CD14-positive monocyte (primary cell): ENCODE measurements at regions not wholly inside any gene's neighbourhood (a gene's known extent, or its start where the extent isn't known, plus 50 kb on each side); places are given as distances from the start of the nearest gene placed in this dataset.

Experiments used
- DNase-seq, 3 donors: peaks; one replicate each; pipeline ENCODE4 v3.0.0-alpha.2; 2011 to 2022
- H2AFZ ChIP-seq: 2 replicates; pipeline ENCODE4 v1.6.0; 2012; ENCODE audit warnings: mild to moderate bottlenecking, low read depth, low read length, inconsistent platforms; ENCODE audit not compliant: insufficient read depth, poor library complexity, severe bottlenecking
- H3K27ac ChIP-seq, 2 donors: 1 replicate in 1 of 2; 2 replicates in 1 of 2; pipeline ENCODE4 v1.5.1; 2012 to 2013; ENCODE audit warnings: low read length in 2 of 2, control low read depth in 1 of 2, inconsistent platforms in 1 of 2, low read depth in 1 of 2, mild to moderate bottlenecking in 1 of 2
- H3K27me3 ChIP-seq, 2 donors: one replicate each; pipeline versions ENCODE4 v1.6.0 to v1.6.1; 2011 to 2013; ENCODE audit warnings: low read length in 2 of 2; ENCODE audit not compliant: control insufficient read depth in 2 of 2, insufficient read depth in 2 of 2
- H3K36me3 ChIP-seq, 2 donors: replicated peaks in 1 of 2; 1 replicate in 1 of 2; 2 replicates in 1 of 2; pipeline versions ENCODE4 v1.5.1 to v1.6.1; 2012 to 2013; ENCODE audit warnings: low read length in 2 of 2, control low read depth in 1 of 2, inconsistent platforms in 1 of 2, mild to moderate bottlenecking in 1 of 2; ENCODE audit not compliant: insufficient read depth in 2 of 2, control insufficient read depth in 1 of 2
- H3K4me1 ChIP-seq, 2 donors: 1 replicate in 1 of 2; 2 replicates in 1 of 2; pipeline versions ENCODE4 v1.5.1 to v1.6.1; 2012 to 2013; ENCODE audit warnings: low read length in 2 of 2, control low read depth in 1 of 2, inconsistent platforms in 1 of 2, mild to moderate bottlenecking in 1 of 2, moderate library complexity in 1 of 2; ENCODE audit not compliant: insufficient read depth in 2 of 2, control insufficient read depth in 1 of 2
- H3K4me2 ChIP-seq: replicated peaks from 2 replicates; pipeline ENCODE3; 2012; ENCODE audit warnings: low read length, moderate library complexity, mild to moderate bottlenecking; ENCODE audit not compliant: poor library complexity, severe bottlenecking; ENCODE audit errors: extremely low read depth
- H3K4me3 ChIP-seq, 3 experiments: fragments of 200-600 bp in 1 of 3; sonication (generic) in 1 of 3; replicated peaks in 1 of 3; 1 replicate in 2 of 3; 2 replicates in 1 of 3; pipeline ENCODE4 v1.5.1; 2011 to 2013; ENCODE audit warnings: low read length in 3 of 3, mild to moderate bottlenecking in 3 of 3, control low read depth in 2 of 3, low read depth in 2 of 3, inconsistent platforms in 1 of 3, moderate library complexity in 1 of 3
- H3K79me2 ChIP-seq: 2 replicates; pipeline ENCODE4 v1.6.0; 2012; ENCODE audit warnings: mild to moderate bottlenecking, control low read depth, inconsistent platforms, low read length, moderate library complexity; ENCODE audit not compliant: insufficient read depth
- H3K9ac ChIP-seq: 2 replicates; pipeline ENCODE4 v1.6.0; 2017; ENCODE audit warnings: low read length, mild to moderate bottlenecking; ENCODE audit not compliant: insufficient read depth, poor library complexity, severe bottlenecking
- H3K9me3 ChIP-seq, 2 donors: replicated peaks in 1 of 2; 1 replicate in 1 of 2; 2 replicates in 1 of 2; pipeline versions ENCODE4 v1.5.1 to v1.6.1; 2012 to 2013; ENCODE audit warnings: low read length in 2 of 2, control low read depth in 1 of 2; ENCODE audit not compliant: control insufficient read depth in 1 of 2, insufficient read depth in 1 of 2
- H4K20me1 ChIP-seq: 2 replicates; pipeline ENCODE4 v1.6.0; 2012; ENCODE audit warnings: mild to moderate bottlenecking, low read length, control low read depth, moderate library complexity; ENCODE audit not compliant: insufficient read depth
- H3K27ac Mint-ChIP-seq, 7 donors: one replicate each; pipeline ENCODE4 v1.8.0; 2020; ENCODE audit warnings: mild to moderate bottlenecking in 7 of 7, mixed read lengths in 7 of 7, moderate library complexity in 6 of 7, inconsistent platforms in 2 of 7
- H3K27me3 Mint-ChIP-seq, 3 donors: one replicate each; pipeline ENCODE4 v1.8.0; 2021 to 2022; ENCODE audit warnings: low read depth in 3 of 3, mild to moderate bottlenecking in 3 of 3, mixed read lengths in 3 of 3, moderate library complexity in 3 of 3, inconsistent platforms in 1 of 3
- H3K36me3 Mint-ChIP-seq, 2 donors: one replicate each; pipeline ENCODE4 v1.8.0; 2020; ENCODE audit warnings: mixed read lengths in 2 of 2, inconsistent platforms in 1 of 2, mild to moderate bottlenecking in 1 of 2
- H3K4me1 Mint-ChIP-seq: one replicate; pipeline ENCODE4 v1.8.0; 2020; ENCODE audit warnings: mild to moderate bottlenecking, mixed read lengths
- H3K4me3 Mint-ChIP-seq, 2 donors: one replicate each; pipeline ENCODE4 v1.8.0; 2020; ENCODE audit warnings: mild to moderate bottlenecking in 2 of 2, mixed read lengths in 2 of 2, moderate library complexity in 1 of 2
- H3K9me3 Mint-ChIP-seq, 7 donors: one replicate each; pipeline ENCODE4 v1.8.0; 2020 to 2022; ENCODE audit warnings: mixed read lengths in 7 of 7, mild to moderate bottlenecking in 6 of 7, moderate library complexity in 6 of 7, inconsistent platforms in 2 of 7
- WGBS: methylation state at CpG from one replicate; pipeline ENCODE4 v1.1.5; 2013; ENCODE audit warnings: missing lambda C conversion rate; ENCODE audit not compliant: insufficient coverage; 5-methylcytosine and 5-hydroxymethylcytosine counted together
- intact Hi-C, 2 donors: fragments of 100-400 bp; cut with micrococcal nuclease; formaldehyde crosslinking; loops; one replicate each; pipeline versions ENCODE4 v1.15.0 to v1.15.1; 2023
- TF ChIP-seq, protein P1 (sequence below): fragments of 200-600 bp; IDR thresholded peaks from one replicate; pipeline ENCODE4 v1.8.0; 2022; ENCODE audit warnings: antibody characterized with exemption, mild to moderate bottlenecking

GRCh38 chr16:51864575-51864974 lies 682.4 kb downstream of the TOX3 start:
- Mint-ChIP-seq H3K4me3 (no peak overlapping the region), H3K27ac (no peak overlapping the region), H3K9me3 (peaks cover 0 to 3% (median 0%) of the 10 kb centered on the region in 7 donors), H3K27me3 (peaks cover 0 to 2% (median 0%) of the 10 kb centered on the region in 3 donors), H3K36me3 (no peaks in the 10 kb centered on the region), H3K4me1 (no peaks in the 10 kb centered on the region)
- no peak overlapping the region for H2AFZ ChIP-seq
- H3K36me3 ChIP-seq: no peaks in the 10 kb centered on the region
- no peaks in the 10 kb centered on the region for H3K27me3 ChIP-seq
- no peak for DNase-seq
- H3K4me1 ChIP-seq: no peaks in the 10 kb centered on the region
- no peaks in the 10 kb centered on the region for H3K79me2 ChIP-seq
- TF ChIP-seq, protein P1, sequence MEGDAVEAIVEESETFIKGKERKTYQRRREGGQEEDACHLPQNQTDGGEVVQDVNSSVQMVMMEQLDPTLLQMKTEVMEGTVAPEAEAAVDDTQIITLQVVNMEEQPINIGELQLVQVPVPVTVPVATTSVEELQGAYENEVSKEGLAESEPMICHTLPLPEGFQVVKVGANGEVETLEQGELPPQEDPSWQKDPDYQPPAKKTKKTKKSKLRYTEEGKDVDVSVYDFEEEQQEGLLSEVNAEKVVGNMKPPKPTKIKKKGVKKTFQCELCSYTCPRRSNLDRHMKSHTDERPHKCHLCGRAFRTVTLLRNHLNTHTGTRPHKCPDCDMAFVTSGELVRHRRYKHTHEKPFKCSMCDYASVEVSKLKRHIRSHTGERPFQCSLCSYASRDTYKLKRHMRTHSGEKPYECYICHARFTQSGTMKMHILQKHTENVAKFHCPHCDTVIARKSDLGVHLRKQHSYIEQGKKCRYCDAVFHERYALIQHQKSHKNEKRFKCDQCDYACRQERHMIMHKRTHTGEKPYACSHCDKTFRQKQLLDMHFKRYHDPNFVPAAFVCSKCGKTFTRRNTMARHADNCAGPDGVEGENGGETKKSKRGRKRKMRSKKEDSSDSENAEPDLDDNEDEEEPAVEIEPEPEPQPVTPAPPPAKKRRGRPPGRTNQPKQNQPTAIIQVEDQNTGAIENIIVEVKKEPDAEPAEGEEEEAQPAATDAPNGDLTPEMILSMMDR: no peak
- intact Hi-C loops: no loop called here
- H3K4me3 ChIP-seq: no peak overlapping the region
- H3K9me3 ChIP-seq: no peaks in the 10 kb centered on the region
- WGBS: no CpG with 5 or more reads among the region's 1 CpG
- H3K4me2 ChIP-seq: no peak overlapping the region
- no peaks in the 10 kb centered on the region for H4K20me1 ChIP-seq
- no peak overlapping the region for H3K27ac ChIP-seq
- no peak overlapping the region for H3K9ac ChIP-seq

- Histone ChIP-seq H4K20me1 (no peaks in the 10 kb centered on the region), H3K9me3 (no peaks in the 10 kb centered on the region), H3K79me2 (no peaks in the 10 kb centered on the region), H3K4me3 (no peak overlapping the region), H3K36me3 (no peaks in the 10 kb centered on the region), H2AFZ (no peak overlapping the region), H3K4me2 (no peak overlapping the region), H3K27me3 (no peaks in the 10 kb centered on the region), H3K9ac (no peak overlapping the region), H3K4me1 (no peaks in the 10 kb centered on the region), H3K27ac (no peak overlapping the region)
- Mint-ChIP-seq H3K4me1 (no peaks in the 10 kb centered on the region), H3K27ac (peak overlapping the region in 1 of 7 donors; percentile 15), H3K27me3 (no peaks in the 10 kb centered on the region), H3K9me3 (peaks cover 0 to 2% (median 0%) of the 10 kb centered on the region in 7 donors), H3K4me3 (no peak overlapping the region), H3K36me3 (no peaks in the 10 kb centered on the region)
- DNase-seq: no peak
- intact Hi-C loops: no loop called here
- WGBS: 100% methylated on average over 1 of the region's 4 CpGs
- TF ChIP-seq, protein P1: no peak
These were observed 692.5 kb downstream of the TOX3 start for GRCh38 chr16:51854401-51854951.
